ENCODE measurements at regions not wholly inside any gene's neighbourhood (a gene's known extent, or its start where the extent isn't known, plus 50 kb on each side); places are given as distances from the start of the nearest gene placed in this dataset.
"Not testable (repeated sequence)": the region's sequence is repeated elsewhere in the genome, so short reads cannot be mapped to it uniquely, and the experiment has no call there.

DNA sequence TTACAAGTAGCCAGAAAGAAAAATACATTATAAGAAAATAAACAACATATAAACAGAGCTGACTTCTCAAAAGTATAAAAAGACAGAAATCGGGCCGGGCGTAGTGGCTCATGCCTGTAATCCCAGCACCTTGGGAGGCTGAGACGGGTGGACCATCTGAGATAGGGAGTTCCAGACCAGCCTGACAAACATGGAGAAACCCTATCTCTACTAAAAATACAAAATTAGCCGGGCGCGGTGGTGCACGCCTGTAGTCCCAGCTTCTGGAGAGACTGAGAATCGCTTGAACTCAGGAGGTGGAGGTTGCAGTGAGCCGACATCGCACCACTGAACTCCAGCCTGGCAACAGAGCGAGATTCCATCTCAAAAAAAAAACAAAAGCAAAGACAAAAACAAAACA lies 373.3 kb upstream of the ARPP21 start:
- not testable (repeated sequence) for TF ChIP-seq CTCF, POLR2A (IDR thresholded peaks at IDR 0.05)

All from tibial nerve (tissue), 3 donors.